Gastroesophageal sphincter (tissue), 3 donors: ENCODE measurements at regions not wholly inside any gene's neighbourhood (a gene's known extent, or its start where the extent isn't known, plus 50 kb on each side); places are given as distances from the start of the nearest gene placed in this dataset.

Experiments used
- CTCF ChIP-seq, 4 experiments: fragments of 200-600 bp in 2 of 4; fragments of 450-650 bp in 2 of 4; sonication (generic) in 1 of 4; IDR thresholded peaks; one replicate each; pipeline ENCODE4 v1.5.1; 2017 to 2019; ENCODE audit warnings: antibody characterized with exemption in 4 of 4, mild to moderate bottlenecking in 2 of 4, moderate library complexity in 2 of 4
- POLR2AphosphoS5 ChIP-seq: sonication (generic); formaldehyde crosslinking; IDR thresholded peaks from one replicate; pipeline ENCODE4 v1.6.1; 2017; ENCODE audit warnings: antibody characterized with exemption

GRCh38 chr4:157895205-157895604 is 277.6 kb downstream of the GASK1B start:
- no peak for TF ChIP-seq POLR2AphosphoS5
- no peak for TF ChIP-seq CTCF (IDR thresholded peaks at IDR 0.05)
